MCF 10A (cell line): ENCODE measurements at regions not wholly inside any gene's neighbourhood (a gene's known extent, or its start where the extent isn't known, plus 50 kb on each side); places are given as distances from the start of the nearest gene placed in this dataset.

ENCODE experiments used
- BruUV-seq: library from RNA; stranded (reverse); fragments of 400-500 nt; replicated peaks from 2 replicates; lab custom pipeline; 2021; lab: Mats Ljungman, UMichigan
- CTCF ChIA-PET: fragments of 300-600 bp; sonication (Branson Sonifier 250); formaldehyde crosslinking; extraction: SDS; loops from one replicate; lab custom pipeline; 2021; ENCODE audit warnings: antibody characterized with exemption, inconsistent platforms; lab: Yijun Ruan, JAX
- POLR2A ChIA-PET: fragments of 300-600, 350-650 bp; sonication (Branson Sonifier 250); formaldehyde crosslinking; extraction: SDS; loops from one replicate; lab custom pipeline; 2020; ENCODE audit warnings: antibody characterized with exemption, inconsistent platforms; lab: Yijun Ruan, JAX
- DNase-seq: peaks from one replicate; pipeline ENCODE4 v3.0.0-alpha.2; 2018; ENCODE audit not compliant: unreplicated experiment
- H3K27ac Mint-ChIP-seq: one replicate; pipeline ENCODE4 v1.8.0; 2022; ENCODE audit warnings: mild to moderate bottlenecking, low read depth, mixed read lengths; ENCODE audit not compliant: unreplicated experiment
- H3K27me3 Mint-ChIP-seq: one replicate; pipeline ENCODE4 v1.8.0; 2022; ENCODE audit warnings: mixed read lengths; ENCODE audit not compliant: insufficient read depth, unreplicated experiment
- H3K36me3 Mint-ChIP-seq: one replicate; pipeline ENCODE4 v1.8.0; 2022; ENCODE audit warnings: mild to moderate bottlenecking, moderate library complexity, mixed read lengths; ENCODE audit not compliant: insufficient read depth, unreplicated experiment
- H3K4me1 Mint-ChIP-seq: one replicate; pipeline ENCODE4 v1.8.0; 2022; ENCODE audit warnings: mixed read lengths; ENCODE audit not compliant: insufficient read depth, unreplicated experiment
- H3K4me3 Mint-ChIP-seq: one replicate; pipeline ENCODE4 v1.8.0; 2022; ENCODE audit warnings: mild to moderate bottlenecking, moderate library complexity, mixed read lengths; ENCODE audit not compliant: unreplicated experiment
- H3K9me3 Mint-ChIP-seq: one replicate; pipeline ENCODE4 v1.8.0; 2022; ENCODE audit warnings: mixed read lengths; ENCODE audit not compliant: unreplicated experiment
- intact Hi-C: fragments of 100-400 bp; cut with micrococcal nuclease; formaldehyde crosslinking; loops from 2 replicates; pipeline ENCODE4 v1.14.1; 2022
- TF ChIP-seq, protein P1 (sequence below): fragments of 200-600 bp; IDR thresholded peaks from one replicate; pipeline ENCODE4 v1.8.0; 2022; ENCODE audit warnings: antibody characterized with exemption, mild to moderate bottlenecking; ENCODE audit not compliant: unreplicated experiment

DNA sequence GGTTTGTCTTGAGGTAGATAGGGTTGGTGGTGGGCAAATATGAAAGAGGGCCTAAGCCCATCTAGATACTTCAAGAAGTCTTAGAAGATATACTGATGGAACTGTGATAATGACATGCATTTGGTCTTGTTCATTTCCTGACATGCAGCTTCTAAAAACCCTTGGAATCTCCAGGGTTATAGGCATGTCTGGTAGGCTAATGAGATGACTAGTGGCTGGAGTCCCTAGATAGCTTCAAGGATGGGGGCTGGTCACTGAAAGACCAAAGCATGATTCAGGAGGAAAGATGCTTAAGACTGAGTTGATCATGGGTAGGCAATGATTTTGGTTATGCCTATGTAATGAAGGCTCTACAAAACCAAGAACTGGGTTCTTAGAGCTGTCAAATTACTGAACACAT is 217.9 kb upstream of the MOCS1 start:
- intact Hi-C loops: no loop called here
- ChIA-PET POLR2A (no interaction called here), CTCF (no interaction called here)
- Mint-ChIP-seq H3K36me3 (no peaks in the 10 kb centered on the region), H3K4me3 (no peak overlapping the region), H3K9me3 (peaks cover 18% of the 10 kb centered on the region), H3K4me1 (no peaks in the 10 kb centered on the region), H3K27ac (no peak overlapping the region), H3K27me3 (no peaks in the 10 kb centered on the region)
- BruUV-seq: no TSS peak
- no peak for DNase-seq
- TF ChIP-seq, protein P1, sequence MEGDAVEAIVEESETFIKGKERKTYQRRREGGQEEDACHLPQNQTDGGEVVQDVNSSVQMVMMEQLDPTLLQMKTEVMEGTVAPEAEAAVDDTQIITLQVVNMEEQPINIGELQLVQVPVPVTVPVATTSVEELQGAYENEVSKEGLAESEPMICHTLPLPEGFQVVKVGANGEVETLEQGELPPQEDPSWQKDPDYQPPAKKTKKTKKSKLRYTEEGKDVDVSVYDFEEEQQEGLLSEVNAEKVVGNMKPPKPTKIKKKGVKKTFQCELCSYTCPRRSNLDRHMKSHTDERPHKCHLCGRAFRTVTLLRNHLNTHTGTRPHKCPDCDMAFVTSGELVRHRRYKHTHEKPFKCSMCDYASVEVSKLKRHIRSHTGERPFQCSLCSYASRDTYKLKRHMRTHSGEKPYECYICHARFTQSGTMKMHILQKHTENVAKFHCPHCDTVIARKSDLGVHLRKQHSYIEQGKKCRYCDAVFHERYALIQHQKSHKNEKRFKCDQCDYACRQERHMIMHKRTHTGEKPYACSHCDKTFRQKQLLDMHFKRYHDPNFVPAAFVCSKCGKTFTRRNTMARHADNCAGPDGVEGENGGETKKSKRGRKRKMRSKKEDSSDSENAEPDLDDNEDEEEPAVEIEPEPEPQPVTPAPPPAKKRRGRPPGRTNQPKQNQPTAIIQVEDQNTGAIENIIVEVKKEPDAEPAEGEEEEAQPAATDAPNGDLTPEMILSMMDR: no peak

DNA sequence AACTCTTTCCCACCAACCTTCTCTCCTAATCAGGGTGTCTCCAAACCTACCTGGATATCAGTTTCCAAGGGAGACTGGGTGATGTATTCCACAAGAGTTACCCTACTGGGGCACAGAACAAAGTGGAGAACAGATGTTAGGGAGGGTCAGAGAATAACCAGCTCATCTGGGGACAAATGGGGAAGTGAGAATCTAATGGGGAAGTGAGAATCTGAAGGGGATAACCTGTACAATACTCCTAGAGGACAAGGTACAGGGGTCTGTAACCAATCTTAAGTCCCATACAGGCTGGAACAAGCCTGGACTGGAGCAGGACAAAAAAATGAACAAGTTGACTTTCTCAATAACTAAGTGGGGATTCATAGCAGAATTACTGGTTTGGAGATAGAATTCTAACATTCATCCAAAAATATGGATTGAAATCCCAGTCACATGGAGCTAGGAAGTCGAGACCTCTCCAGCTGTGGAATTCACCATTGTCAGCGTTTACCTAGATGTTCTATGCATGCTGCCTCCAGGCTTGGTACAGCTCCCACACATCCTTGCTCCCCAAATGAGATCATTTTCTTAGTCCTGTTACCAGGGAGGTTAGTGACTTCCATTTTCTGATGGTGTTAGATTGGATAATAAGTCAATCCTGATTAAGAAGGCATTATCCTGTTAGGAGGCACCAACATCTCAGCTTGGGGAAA is 214.8 kb upstream of the MOCS1 start:
- TF ChIP-seq, protein P1: no peak
- no TSS peak for BruUV-seq
- Mint-ChIP-seq H3K4me1 (no peaks in the 10 kb centered on the region), H3K36me3 (no peaks in the 10 kb centered on the region), H3K27me3 (no peaks in the 10 kb centered on the region), H3K27ac (no peak overlapping the region), H3K4me3 (no peak overlapping the region), H3K9me3 (peaks cover 14% of the 10 kb centered on the region)
- CTCF ChIA-PET: no interaction called here
- POLR2A ChIA-PET: no interaction called here
- intact Hi-C loops: no loop called here
- no peak for DNase-seq

DNA sequence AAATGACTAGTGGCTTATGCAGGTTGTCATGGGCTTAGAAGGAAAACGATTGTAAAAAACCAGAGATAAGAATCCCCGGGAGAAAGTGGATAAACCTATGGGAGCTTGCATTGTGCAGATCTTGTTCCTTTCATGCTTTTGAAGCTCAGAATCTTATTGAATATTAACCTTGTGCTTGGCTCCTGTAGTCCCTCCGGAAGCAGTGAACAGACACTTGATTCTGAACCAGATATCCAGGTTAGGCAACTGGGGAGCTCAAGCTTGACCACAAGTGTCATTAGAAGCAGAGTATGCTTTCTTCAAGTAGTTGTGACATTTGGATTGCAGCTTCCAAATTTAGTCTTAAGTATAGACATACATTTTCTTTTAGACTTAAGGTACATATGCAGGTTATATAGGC is 212.6 kb upstream of the MOCS1 start:
- intact Hi-C loops: no loop called here
- no peak overlapping the region for H3K27ac Mint-ChIP-seq
- H3K4me3 Mint-ChIP-seq: no peak overlapping the region
- TF ChIP-seq, protein P1: no peak
- peaks cover 7% of the 10 kb centered on the region for H3K9me3 Mint-ChIP-seq
- CTCF ChIA-PET: interaction anchor here (0.8 kb wide), 1 partner anchor 11 kb away, joined by 3 read pairs; no protein-coding TSS in a partner anchor
- DNase-seq: no peak
- no peaks in the 10 kb centered on the region for H3K4me1 Mint-ChIP-seq
- no TSS peak for BruUV-seq
- H3K27me3 Mint-ChIP-seq: no peaks in the 10 kb centered on the region
- POLR2A ChIA-PET: no interaction called here
- no peaks in the 10 kb centered on the region for H3K36me3 Mint-ChIP-seq

DNA sequence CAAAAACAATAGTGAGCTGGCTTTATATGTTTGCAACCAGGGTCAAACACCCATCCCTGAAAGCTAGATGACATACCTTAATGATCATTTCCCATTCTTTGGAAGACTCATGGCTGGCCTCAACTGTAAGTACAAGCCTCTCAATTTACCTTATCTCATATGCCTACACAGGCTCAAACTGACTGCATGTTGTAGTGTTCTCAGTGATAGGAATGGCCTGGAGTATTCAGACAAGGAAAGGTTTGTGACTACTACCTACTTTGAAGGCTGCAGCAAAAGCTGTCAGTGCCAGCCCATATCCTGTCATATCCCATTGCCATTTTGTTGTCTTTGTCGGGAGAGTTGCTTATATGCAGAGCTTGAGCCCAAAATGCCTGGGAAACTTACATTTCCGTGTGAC is 205.2 kb upstream of the MOCS1 start:
- no peaks in the 10 kb centered on the region for H3K4me1 Mint-ChIP-seq
- TF ChIP-seq, protein P1: no peak
- no peaks in the 10 kb centered on the region for H3K27me3 Mint-ChIP-seq
- no peaks in the 10 kb centered on the region for H3K36me3 Mint-ChIP-seq
- CTCF ChIA-PET: interaction anchor here (0.6 kb wide), 1 partner anchor 366 kb away, joined by 3 read pairs; no protein-coding TSS in a partner anchor
- no TSS peak for BruUV-seq
- peaks cover 16% of the 10 kb centered on the region for H3K9me3 Mint-ChIP-seq
- H3K4me3 Mint-ChIP-seq: no peak overlapping the region
- intact Hi-C loops: no loop called here
- no peak overlapping the region for H3K27ac Mint-ChIP-seq
- POLR2A ChIA-PET: no interaction called here
- DNase-seq: no peak
